ENCODE measurements at regions not wholly inside any gene's neighbourhood (a gene's known extent, or its start where the extent isn't known, plus 50 kb on each side); places are given as distances from the start of the nearest gene placed in this dataset.
"Not testable (repeated sequence)": the region's sequence is repeated elsewhere in the genome, so short reads cannot be mapped to it uniquely, and the experiment has no call there.

GRCh38 chrX:113800955-113801354 is 782.9 kb upstream of the HTR2C start:
- DNase-seq (ENCODE audit: low read depth in 1 of 2, low spot score in 1 of 2), result no peak
- in situ Hi-C loops (cut with HindIII; ENCODE audit: low pct_unique_long_range_greater_than_20kb, low sequenced_read_pairs), result no loop called here
- no peak for TF ChIP-seq JUND (IDR thresholded peaks at IDR 0.05; ENCODE audit: low read depth)

- no peak for TF ChIP-seq JUND (IDR thresholded peaks at IDR 0.05; ENCODE audit: low read depth)
- in situ Hi-C loops (cut with HindIII; ENCODE audit: low pct_unique_long_range_greater_than_20kb, low sequenced_read_pairs), result no loop called here
Observed at GRCh38 chrX:113793563-113793962, 790.3 kb upstream of the HTR2C start.

GRCh38 chrX:113790987-113791386 is 792.9 kb upstream of the HTR2C start:
- in situ Hi-C loops (cut with HindIII; ENCODE audit: low pct_unique_long_range_greater_than_20kb, low sequenced_read_pairs), result no loop called here
- no peak for TF ChIP-seq JUND (IDR thresholded peaks at IDR 0.05; ENCODE audit: low read depth)
- DNase-seq (ENCODE audit: low read depth in 1 of 2, low spot score in 1 of 2), result no peak

More at GRCh38 chrX:113793563-113793962, 790.3 kb upstream of the HTR2C start:
- no peak for DNase-seq (ENCODE audit: low read depth in 1 of 2, low spot score in 1 of 2)

- DNase-seq (ENCODE audit: low read depth in 1 of 2, low spot score in 1 of 2); in situ Hi-C loops (cut with HindIII; ENCODE audit: low pct_unique_long_range_greater_than_20kb, low sequenced_read_pairs): not testable (repeated sequence)
Observed at GRCh38 chrX:113784754-113785153, 799.1 kb upstream of the HTR2C start.

GRCh38 chrX:113770806-113771205 is 813.1 kb upstream of the HTR2C start:
- TF ChIP-seq JUND (IDR thresholded peaks at IDR 0.05; ENCODE audit: low read depth), result no peak
- in situ Hi-C loops (cut with HindIII; ENCODE audit: low pct_unique_long_range_greater_than_20kb, low sequenced_read_pairs), result no loop called here
- DNase-seq (ENCODE audit: low read depth in 1 of 2, low spot score in 1 of 2), result no peak

- no peak for DNase-seq (ENCODE audit: low read depth in 1 of 2, low spot score in 1 of 2)
- TF ChIP-seq JUND (IDR thresholded peaks at IDR 0.05; ENCODE audit: low read depth), result no peak
- in situ Hi-C loops (cut with HindIII; ENCODE audit: low pct_unique_long_range_greater_than_20kb, low sequenced_read_pairs), result no loop called here
Observed at GRCh38 chrX:113770071-113770470, 813.8 kb upstream of the HTR2C start.

GRCh38 chrX:113759422-113759821 is 824.5 kb upstream of the HTR2C start:
- DNase-seq (ENCODE audit: low read depth in 1 of 2, low spot score in 1 of 2), result no peak
- no peak for TF ChIP-seq JUND (IDR thresholded peaks at IDR 0.05; ENCODE audit: low read depth)
- in situ Hi-C loops (cut with HindIII; ENCODE audit: low pct_unique_long_range_greater_than_20kb, low sequenced_read_pairs), result no loop called here

- in situ Hi-C loops (cut with HindIII; ENCODE audit: low pct_unique_long_range_greater_than_20kb, low sequenced_read_pairs), result no loop called here
- DNase-seq (ENCODE audit: low read depth in 1 of 2, low spot score in 1 of 2), result no peak
- TF ChIP-seq JUND (IDR thresholded peaks at IDR 0.05; ENCODE audit: low read depth), result no peak
Observed at GRCh38 chrX:113747274-113747973, 836.5 kb upstream of the HTR2C start.

GRCh38 chrX:113743069-113743468 is 840.8 kb upstream of the HTR2C start:
- DNase-seq (ENCODE audit: low read depth in 1 of 2, low spot score in 1 of 2), result no peak
- in situ Hi-C loops (cut with HindIII; ENCODE audit: low pct_unique_long_range_greater_than_20kb, low sequenced_read_pairs), result no loop called here
- TF ChIP-seq JUND (IDR thresholded peaks at IDR 0.05; ENCODE audit: low read depth), result no peak

- DNase-seq (ENCODE audit: low read depth in 1 of 2, low spot score in 1 of 2), result peak; percentile 7 to 42
- in situ Hi-C loops (cut with HindIII; ENCODE audit: low pct_unique_long_range_greater_than_20kb, low sequenced_read_pairs), result no loop called here
- no peak for TF ChIP-seq JUND (IDR thresholded peaks at IDR 0.05; ENCODE audit: low read depth)
Observed at GRCh38 chrX:113741744-113742143, 842.1 kb upstream of the HTR2C start.

GRCh38 chrX:113728937-113729336 is 854.9 kb upstream of the HTR2C start:
- DNase-seq (ENCODE audit: low read depth in 1 of 2, low spot score in 1 of 2), result no peak
- in situ Hi-C loops (cut with HindIII; ENCODE audit: low pct_unique_long_range_greater_than_20kb, low sequenced_read_pairs), result no loop called here
- no peak for TF ChIP-seq JUND (IDR thresholded peaks at IDR 0.05; ENCODE audit: low read depth)

- in situ Hi-C loops (cut with HindIII; ENCODE audit: low pct_unique_long_range_greater_than_20kb, low sequenced_read_pairs), result no loop called here
- no peak for DNase-seq (ENCODE audit: low read depth in 1 of 2, low spot score in 1 of 2)
Observed at GRCh38 chrX:113726898-113727297, 857.0 kb upstream of the HTR2C start.

GRCh38 chrX:113726466-113726865 is 857.4 kb upstream of the HTR2C start:
- no peak for TF ChIP-seq JUND (IDR thresholded peaks at IDR 0.05; ENCODE audit: low read depth)
- DNase-seq (ENCODE audit: low read depth in 1 of 2, low spot score in 1 of 2), result no peak
- in situ Hi-C loops (cut with HindIII; ENCODE audit: low pct_unique_long_range_greater_than_20kb, low sequenced_read_pairs), result no loop called here

More at GRCh38 chrX:113726898-113727297, 857.0 kb upstream of the HTR2C start:
- TF ChIP-seq JUND (IDR thresholded peaks at IDR 0.05; ENCODE audit: low read depth), result no peak

- no peak for DNase-seq (ENCODE audit: low read depth in 1 of 2, low spot score in 1 of 2)
- TF ChIP-seq JUND (IDR thresholded peaks at IDR 0.05; ENCODE audit: low read depth), result no peak
- in situ Hi-C loops (cut with HindIII; ENCODE audit: low pct_unique_long_range_greater_than_20kb, low sequenced_read_pairs), result no loop called here
Observed at GRCh38 chrX:113726009-113726408, 857.9 kb upstream of the HTR2C start.

Measured in T47D (cell line).